ENCODE measurements at regions not wholly inside any gene's neighbourhood (a gene's known extent, or its start where the extent isn't known, plus 50 kb on each side); places are given as distances from the start of the nearest gene placed in this dataset.

DNA sequence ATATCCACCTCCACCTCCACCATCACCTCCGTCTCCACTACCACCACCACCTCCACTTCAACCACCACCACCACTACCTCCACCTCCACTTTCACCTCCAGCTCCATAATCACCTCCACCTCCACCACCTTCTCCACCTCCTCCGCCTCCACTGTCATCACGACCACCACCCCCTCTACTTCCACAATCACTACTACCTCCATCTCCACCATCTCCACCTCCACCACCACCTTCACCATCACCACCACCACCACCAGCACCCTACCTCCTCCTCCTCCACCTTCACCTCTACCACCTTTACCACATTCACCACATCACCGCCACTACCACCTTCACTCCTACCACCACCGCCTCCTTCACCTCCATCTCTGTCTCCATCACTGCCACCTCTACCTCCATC, 435.7 kb downstream of the MCTP2 start:
- no peak overlapping the region for H3K27ac ChIP-seq
- no peaks in the 10 kb centered on the region for H3K27me3 ChIP-seq (replicated peaks; ENCODE audit: insufficient read depth)
- no peaks in the 10 kb centered on the region for H3K36me3 ChIP-seq
- no peaks in the 10 kb centered on the region for H3K4me1 ChIP-seq (replicated peaks)
- no peak for DNase-seq (ENCODE audit: low spot score)
- no peak overlapping the region for H3K4me3 ChIP-seq
- 97% methylated on average over 5 of the region's 5 CpGs for WGBS
- H3K9me3 ChIP-seq = no peaks in the 10 kb centered on the region
- intact Hi-C loops (cut with DNase I) = no loop called here
- no peak for TF ChIP-seq POLR2AphosphoS5 (IDR thresholded peaks at IDR 0.05)
- TF ChIP-seq POLR2A (IDR thresholded peaks at IDR 0.05) = no peak
- TF ChIP-seq, protein P1, sequence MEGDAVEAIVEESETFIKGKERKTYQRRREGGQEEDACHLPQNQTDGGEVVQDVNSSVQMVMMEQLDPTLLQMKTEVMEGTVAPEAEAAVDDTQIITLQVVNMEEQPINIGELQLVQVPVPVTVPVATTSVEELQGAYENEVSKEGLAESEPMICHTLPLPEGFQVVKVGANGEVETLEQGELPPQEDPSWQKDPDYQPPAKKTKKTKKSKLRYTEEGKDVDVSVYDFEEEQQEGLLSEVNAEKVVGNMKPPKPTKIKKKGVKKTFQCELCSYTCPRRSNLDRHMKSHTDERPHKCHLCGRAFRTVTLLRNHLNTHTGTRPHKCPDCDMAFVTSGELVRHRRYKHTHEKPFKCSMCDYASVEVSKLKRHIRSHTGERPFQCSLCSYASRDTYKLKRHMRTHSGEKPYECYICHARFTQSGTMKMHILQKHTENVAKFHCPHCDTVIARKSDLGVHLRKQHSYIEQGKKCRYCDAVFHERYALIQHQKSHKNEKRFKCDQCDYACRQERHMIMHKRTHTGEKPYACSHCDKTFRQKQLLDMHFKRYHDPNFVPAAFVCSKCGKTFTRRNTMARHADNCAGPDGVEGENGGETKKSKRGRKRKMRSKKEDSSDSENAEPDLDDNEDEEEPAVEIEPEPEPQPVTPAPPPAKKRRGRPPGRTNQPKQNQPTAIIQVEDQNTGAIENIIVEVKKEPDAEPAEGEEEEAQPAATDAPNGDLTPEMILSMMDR (IDR thresholded peaks at IDR 0.05) = no peak

DNA sequence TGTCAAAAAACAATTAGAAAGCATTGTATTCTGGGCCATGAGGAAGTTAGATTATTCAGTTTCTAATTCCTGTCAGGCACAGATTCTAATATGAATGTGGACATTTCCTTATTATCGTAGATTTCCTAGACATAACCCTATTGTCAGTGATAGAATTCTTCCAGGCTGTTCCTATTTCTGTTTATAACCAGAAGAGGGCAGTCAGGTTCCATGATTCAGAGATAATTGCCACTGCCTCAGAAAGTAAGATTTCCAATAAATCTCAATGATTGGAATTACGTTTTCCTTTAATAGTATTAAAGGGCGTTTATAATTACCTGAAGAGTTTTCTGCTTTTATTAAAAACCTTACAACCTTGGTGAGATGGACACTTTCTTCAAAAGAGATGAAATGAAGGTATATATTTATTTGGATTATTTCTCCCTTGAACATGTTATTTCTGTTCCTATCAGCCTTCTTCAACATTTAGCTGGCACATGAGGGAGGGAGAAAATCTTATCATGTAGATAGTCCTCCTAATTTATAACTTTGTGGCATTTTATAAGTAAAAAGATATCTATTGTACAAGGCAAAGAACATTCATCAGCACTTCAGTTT, 439.2 kb downstream of the MCTP2 start:
- Histone ChIP-seq H3K27ac (peak overlapping the region; percentile 20 to 21), H3K4me3 (no peak overlapping the region), H3K4me1 (replicated peaks) (no peaks in the 10 kb centered on the region), H3K9me3 (no peaks in the 10 kb centered on the region), H3K27me3 (replicated peaks; ENCODE audit: insufficient read depth) (no peaks in the 10 kb centered on the region), H3K36me3 (no peaks in the 10 kb centered on the region)
- no peak for DNase-seq (ENCODE audit: low spot score)
- under 1% methylated on average over 3 of the region's 3 CpGs for WGBS
- intact Hi-C loops (cut with DNase I) = no loop called here
- TF ChIP-seq POLR2AphosphoS5 (IDR thresholded peaks at IDR 0.05) = no peak
- TF ChIP-seq, protein P1 (IDR thresholded peaks at IDR 0.05) = peak in 3 of 4 experiments; percentile 54 to 76 (median 71)

DNA sequence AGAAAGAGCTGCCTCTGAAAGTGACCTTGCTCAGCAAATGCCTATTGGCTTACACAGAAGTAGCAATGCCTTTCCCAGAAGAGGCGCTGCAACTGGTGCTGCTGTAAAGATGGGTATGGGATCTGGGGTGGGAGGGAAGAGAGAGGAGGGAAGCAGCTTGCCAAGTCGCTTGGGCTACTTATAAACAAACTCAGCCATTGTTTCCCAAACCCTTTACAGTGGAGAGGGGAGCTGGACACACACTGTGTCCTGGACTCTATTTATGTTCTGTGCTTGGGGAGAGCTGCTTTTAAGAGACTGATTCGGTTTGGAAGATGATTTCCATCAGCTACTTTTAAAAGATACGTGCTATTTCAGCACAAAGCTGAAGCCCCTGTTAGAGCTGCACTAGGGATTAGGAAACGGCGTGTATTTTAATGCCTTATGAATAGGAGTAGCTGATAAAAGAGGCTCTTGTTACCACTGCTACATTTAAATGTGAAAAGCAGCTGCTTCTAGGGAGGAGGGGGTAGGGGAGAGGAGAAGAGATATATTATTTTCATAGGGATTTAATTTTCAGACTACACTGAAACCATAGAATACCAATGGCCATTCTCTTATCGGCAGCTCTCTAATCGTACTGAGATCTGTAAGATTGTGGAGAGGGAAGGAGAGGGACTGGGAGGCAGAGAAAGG, 440.6 kb downstream of the MCTP2 start:
- no peaks in the 10 kb centered on the region for H3K27me3 ChIP-seq (replicated peaks; ENCODE audit: insufficient read depth)
- H3K4me1 ChIP-seq (replicated peaks) = no peaks in the 10 kb centered on the region
- TF ChIP-seq POLR2A (IDR thresholded peaks at IDR 0.05) = no peak
- TF ChIP-seq, protein P1 (IDR thresholded peaks at IDR 0.05) = no peak
- 37% methylated on average over 8 of the region's 8 CpGs for WGBS
- H3K36me3 ChIP-seq = no peaks in the 10 kb centered on the region
- no peak for DNase-seq (ENCODE audit: low spot score)
- H3K27ac ChIP-seq = peak overlapping the region; percentile 20 to 21
- intact Hi-C loops (cut with DNase I) = no loop called here
- no peaks in the 10 kb centered on the region for H3K9me3 ChIP-seq
- H3K4me3 ChIP-seq = no peak overlapping the region

DNA sequence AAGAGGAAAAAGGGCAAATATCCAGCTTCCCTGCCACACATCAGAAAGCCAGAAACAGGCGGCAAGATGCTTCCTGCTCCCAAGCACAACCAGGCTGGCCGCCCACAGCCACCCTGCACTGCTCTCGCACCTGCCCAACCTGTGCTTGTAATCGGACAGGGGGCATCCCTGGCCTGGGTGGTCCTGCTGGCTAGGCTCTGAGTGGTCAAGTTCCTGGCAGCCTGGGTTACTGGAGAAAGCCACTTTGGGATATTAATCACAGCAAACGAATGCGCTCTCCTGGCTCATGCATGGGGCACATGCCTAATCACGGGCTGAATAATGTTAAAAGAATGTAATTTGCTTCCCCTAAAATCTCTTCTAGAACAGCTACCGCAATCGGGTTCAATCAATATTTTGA, 442.4 kb downstream of the MCTP2 start:
- WGBS = 60% methylated on average over 9 of the region's 9 CpGs
- Histone ChIP-seq H3K27me3 (replicated peaks; ENCODE audit: insufficient read depth) (no peaks in the 10 kb centered on the region), H3K4me1 (replicated peaks) (no peaks in the 10 kb centered on the region), H3K36me3 (no peaks in the 10 kb centered on the region), H3K4me3 (no peak overlapping the region), H3K9me3 (no peaks in the 10 kb centered on the region), H3K27ac (no peak overlapping the region)
- intact Hi-C loops (cut with DNase I) = no loop called here
- TF ChIP-seq POLR2AphosphoS5 (IDR thresholded peaks at IDR 0.05) (no peak), POLR2A (IDR thresholded peaks at IDR 0.05) (no peak)
- TF ChIP-seq, protein P1 (IDR thresholded peaks at IDR 0.05) = no peak
- no peak for DNase-seq (ENCODE audit: low spot score)

DNA sequence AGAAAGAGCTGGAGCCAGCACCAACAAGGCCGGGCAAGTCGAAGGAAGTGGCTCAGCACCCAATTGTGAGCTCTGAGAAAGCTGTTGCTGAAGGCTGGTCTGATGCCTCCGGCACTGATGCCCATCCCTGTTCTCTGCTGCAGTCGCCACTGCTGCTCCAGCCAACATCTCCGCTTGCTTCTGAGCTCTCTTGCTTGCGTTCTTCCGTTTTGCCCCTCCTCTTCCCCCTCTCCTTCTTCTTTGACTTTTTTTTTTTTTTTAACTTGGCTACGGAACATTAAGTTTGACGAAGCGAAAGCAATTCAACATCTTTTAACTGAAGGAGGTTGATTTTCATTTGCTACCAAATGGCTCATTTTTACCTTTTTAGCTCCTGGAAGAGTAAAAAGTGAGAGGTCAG, 442.9 kb downstream of the MCTP2 start:
- peak; percentile 27 for DNase-seq (ENCODE audit: low spot score)
- H3K4me3 ChIP-seq = no peak overlapping the region
- no peaks in the 10 kb centered on the region for H3K27me3 ChIP-seq (replicated peaks; ENCODE audit: insufficient read depth)
- no peaks in the 10 kb centered on the region for H3K9me3 ChIP-seq
- intact Hi-C loops (cut with DNase I) = no loop called here
- no peaks in the 10 kb centered on the region for H3K36me3 ChIP-seq
- H3K4me1 ChIP-seq (replicated peaks) = no peaks in the 10 kb centered on the region
- WGBS = 30% methylated on average over 10 of the region's 10 CpGs
- H3K27ac ChIP-seq = peak overlapping the region in 1 of 2 donors; percentile 10
- TF ChIP-seq POLR2AphosphoS5 (IDR thresholded peaks at IDR 0.05) = no peak
- TF ChIP-seq, protein P1 (IDR thresholded peaks at IDR 0.05) = no peak
- TF ChIP-seq POLR2A (IDR thresholded peaks at IDR 0.05) = no peak
